ENCODE measurements at regions not wholly inside any gene's neighbourhood (a gene's known extent, or its start where the extent isn't known, plus 50 kb on each side); places are given as distances from the start of the nearest gene placed in this dataset.

- Histone ChIP-seq H3K27me3 (ENCODE audit: insufficient read depth in 3 of 3, low read length in 2 of 3) (no peaks in the 10 kb centered on the region), H3K36me3 (ENCODE audit: insufficient read depth in 1 of 2, low read depth in 1 of 2) (no peaks in the 10 kb centered on the region), H3K27ac (no peak overlapping the region), H3K4me3 (no peak overlapping the region), H3K4me1 (no peaks in the 10 kb centered on the region), H3K9me3 (no peaks in the 10 kb centered on the region)
- intact Hi-C loops (cut with DNase I) = no loop called here
- no peak for TF ChIP-seq CTCF (IDR thresholded peaks at IDR 0.05)
- ATAC-seq = no peak
- DNase-seq = peak in 1 of 2 donors; percentile 23
- WGBS, 3 donors = 55 to 63% (median 61%) methylated on average over 10 of the region's 10 CpGs
Measured at GRCh38 chr11:71326328-71326940, 74.1 kb upstream of the SHANK2 start.

GRCh38 chr11:71325418-71326327 is 73.3 kb upstream of the SHANK2 start:
- H3K36me3 ChIP-seq (ENCODE audit: insufficient read depth in 1 of 2, low read depth in 1 of 2) = no peaks in the 10 kb centered on the region
- WGBS, 3 donors = 84 to 89% (median 86%) methylated on average over 24 of the region's 24 CpGs
- no peaks in the 10 kb centered on the region for H3K27me3 ChIP-seq (ENCODE audit: insufficient read depth in 3 of 3, low read length in 2 of 3)
- ATAC-seq = no peak
- intact Hi-C loops (cut with DNase I) = no loop called here
- DNase-seq = peak in 1 of 2 donors; percentile 26
- no peaks in the 10 kb centered on the region for H3K4me1 ChIP-seq
- H3K9me3 ChIP-seq = no peaks in the 10 kb centered on the region
- TF ChIP-seq CTCF (IDR thresholded peaks at IDR 0.05) = no peak
- no peak overlapping the region for H3K4me3 ChIP-seq
- no peak overlapping the region for H3K27ac ChIP-seq

- DNase-seq (no peak), ATAC-seq (no peak)
- H3K36me3 ChIP-seq (ENCODE audit: insufficient read depth in 1 of 2, low read depth in 1 of 2) = no peaks in the 10 kb centered on the region
- no peak overlapping the region for H3K27ac ChIP-seq
- H3K4me3 ChIP-seq = no peak overlapping the region
- WGBS, 3 donors = 85 to 93% (median 87%) methylated on average over 13 of the region's 13 CpGs
- no peaks in the 10 kb centered on the region for H3K27me3 ChIP-seq (ENCODE audit: insufficient read depth in 3 of 3, low read length in 2 of 3)
- intact Hi-C loops (cut with DNase I) = no loop called here
- TF ChIP-seq CTCF (IDR thresholded peaks at IDR 0.05) = no peak
- no peaks in the 10 kb centered on the region for H3K4me1 ChIP-seq
- no peaks in the 10 kb centered on the region for H3K9me3 ChIP-seq
Measured at GRCh38 chr11:71324788-71325417, 72.5 kb upstream of the SHANK2 start.

- 79 to 83% (median 80%) methylated on average over 11 of the region's 11 CpGs for WGBS, 3 donors
- DNase-seq (no peak), ATAC-seq (no peak)
- no peak overlapping the region for H3K4me3 ChIP-seq
- intact Hi-C loops (cut with DNase I) = no loop called here
- H3K27ac ChIP-seq = no peak overlapping the region
- H3K27me3 ChIP-seq (ENCODE audit: insufficient read depth in 3 of 3, low read length in 2 of 3) = no peaks in the 10 kb centered on the region
- TF ChIP-seq CTCF (IDR thresholded peaks at IDR 0.05) = no peak
- H3K9me3 ChIP-seq = no peaks in the 10 kb centered on the region
- no peaks in the 10 kb centered on the region for H3K4me1 ChIP-seq
- H3K36me3 ChIP-seq (ENCODE audit: insufficient read depth in 1 of 2, low read depth in 1 of 2) = no peaks in the 10 kb centered on the region
Measured at GRCh38 chr11:71323876-71324526, 71.6 kb upstream of the SHANK2 start.
